Omental fat pad (tissue), 3 donors: ENCODE measurements at regions not wholly inside any gene's neighbourhood (a gene's known extent, or its start where the extent isn't known, plus 50 kb on each side); places are given as distances from the start of the nearest gene placed in this dataset.

ENCODE experiments used
- ATAC-seq: fragments of 150-250 bp; one replicate; pipeline ENCODE4 v1.9.1; 2016; ENCODE audit warnings: mild to moderate bottlenecking, moderate library complexity; ENCODE audit not compliant: low FRiP score
- DNase-seq: peaks from one replicate; pipeline ENCODE4 v3.0.0-alpha.2; 2019; ENCODE audit warnings: low spot score
- CTCF ChIP-seq, 3 donors: fragments of 450-650 bp; IDR thresholded peaks; one replicate each; pipeline ENCODE4 v1.5.1; 2016 to 2017; ENCODE audit warnings: antibody characterized with exemption in 3 of 3, mild to moderate bottlenecking in 3 of 3, moderate library complexity in 2 of 3

GRCh38 chr1:198889101-198889500 lies 250.3 kb downstream of the PTPRC start:
- TF ChIP-seq CTCF (IDR thresholded peaks at IDR 0.05) = no peak
- ATAC-seq = no peak
- DNase-seq = no peak

DNA sequence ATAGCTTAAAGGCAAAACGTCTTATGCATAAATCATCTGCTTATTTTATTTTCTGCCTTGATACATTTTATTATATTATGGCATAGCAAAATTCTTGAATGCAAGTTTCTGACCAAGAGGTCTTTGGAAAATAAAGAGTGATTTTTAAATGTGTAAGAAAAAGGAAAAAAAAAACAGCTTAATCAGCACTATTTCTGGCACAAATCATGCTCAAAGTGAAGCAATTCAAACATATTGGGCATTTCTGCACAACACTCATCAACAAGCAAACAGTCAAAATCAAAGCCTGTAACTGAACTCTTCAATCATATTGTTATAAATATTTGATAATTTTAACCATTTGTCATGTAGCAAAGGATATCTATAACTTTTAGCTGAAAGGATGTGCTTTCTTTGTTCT lies 250.9 kb downstream of the PTPRC start:
- no peak for TF ChIP-seq CTCF (IDR thresholded peaks at IDR 0.05)
- DNase-seq = no peak
- ATAC-seq = no peak

GRCh38 chr1:198890214-198890930 lies 251.5 kb downstream of the PTPRC start:
- TF ChIP-seq CTCF (IDR thresholded peaks at IDR 0.05) = no peak
- ATAC-seq = no peak
- DNase-seq = no peak

DNA sequence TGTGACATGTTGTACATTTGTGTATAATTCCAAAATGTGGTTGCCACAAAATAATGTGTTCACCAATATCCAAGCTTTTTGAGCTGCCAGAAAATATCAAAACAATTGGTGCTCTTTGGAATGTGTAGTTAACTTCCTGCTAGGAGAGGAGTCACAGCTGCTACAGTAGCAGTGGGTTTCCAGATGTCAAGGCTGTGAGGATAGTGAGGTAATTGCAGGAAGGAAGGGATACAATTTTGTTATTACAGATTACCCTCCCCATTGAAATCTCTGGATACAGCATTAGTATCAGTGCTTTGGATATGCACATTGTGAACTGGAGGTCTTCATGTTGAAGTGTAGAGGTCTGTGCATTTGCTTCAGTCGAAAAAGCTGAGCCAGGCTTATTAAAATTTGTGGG lies 253.2 kb downstream of the PTPRC start:
- no peak for TF ChIP-seq CTCF (IDR thresholded peaks at IDR 0.05)
- ATAC-seq (no peak), DNase-seq (no peak)

GRCh38 chr1:198893141-198893540 lies 254.3 kb downstream of the PTPRC start:
- ATAC-seq (no peak), DNase-seq (no peak)
- TF ChIP-seq CTCF (IDR thresholded peaks at IDR 0.05) = no peak

DNA sequence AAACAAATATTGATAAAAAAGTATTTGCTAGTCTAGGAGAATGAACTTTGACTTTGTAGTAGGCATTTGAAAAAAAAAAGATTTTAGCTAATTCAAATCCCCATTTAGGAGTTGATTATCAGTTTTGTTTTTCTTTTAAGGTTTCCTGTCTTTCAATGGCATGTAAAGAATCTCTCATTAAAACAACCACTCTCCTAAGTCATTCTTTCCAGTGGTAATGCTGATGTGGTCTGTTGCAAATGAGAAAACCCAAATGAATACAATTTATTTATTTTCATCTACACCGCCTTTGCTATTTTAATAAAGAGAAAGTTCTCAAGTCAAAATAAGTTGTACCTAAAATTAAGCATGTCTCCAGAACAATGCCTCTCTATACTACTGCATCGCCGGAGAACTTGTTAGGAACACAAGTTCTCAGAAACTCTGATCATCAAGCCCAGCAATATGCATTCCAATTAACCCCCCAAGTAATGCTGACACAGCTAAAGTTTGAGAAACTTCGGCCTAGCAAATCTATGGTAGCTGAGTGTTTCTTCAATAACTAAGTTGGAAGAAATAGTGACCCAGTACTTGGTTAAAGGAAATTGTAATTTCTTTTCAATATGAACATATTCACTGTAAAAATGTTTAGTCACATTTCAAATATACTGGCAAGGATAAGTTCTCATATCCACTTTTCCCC lies 255.1 kb downstream of the PTPRC start:
- no peak for TF ChIP-seq CTCF (IDR thresholded peaks at IDR 0.05)
- ATAC-seq (no peak), DNase-seq (no peak)

- no peak for TF ChIP-seq CTCF (IDR thresholded peaks at IDR 0.05)
- no peak for ATAC-seq
Measured at GRCh38 chr1:198901266-198901665, 262.4 kb downstream of the PTPRC start.

More at GRCh38 chr1:198901266-198901665, 262.4 kb downstream of the PTPRC start:
- DNase-seq = no peak
